MM.1S (cell line): ENCODE measurements at regions not wholly inside any gene's neighbourhood (a gene's known extent, or its start where the extent isn't known, plus 50 kb on each side); places are given as distances from the start of the nearest gene placed in this dataset.
"Not testable (repeated sequence)": the region's sequence is repeated elsewhere in the genome, so short reads cannot be mapped to it uniquely, and the experiment has no call there.

Experiments
- DNase-seq: peaks from one replicate; pipeline ENCODE4 v3.0.0-alpha.2; 2015
- H2AFZ ChIP-seq: fragments of 300-600 bp; sonication (generic); 2 replicates; pipeline ENCODE4 v1.6.0; 2016; ENCODE audit warnings: antibody characterized with exemption, low read length
- H3F3A ChIP-seq: fragments of 300-600 bp; sonication (generic); 2 replicates; pipeline ENCODE4 v1.6.1; 2016; ENCODE audit warnings: mild to moderate bottlenecking, antibody characterized with exemption, low read length, moderate library complexity, mixed read lengths; ENCODE audit not compliant: insufficient read depth
- H3K27ac ChIP-seq: fragments of 300-600 bp; sonication (generic); 2 replicates; pipeline ENCODE4 v1.5.1; 2016; ENCODE audit warnings: mild to moderate bottlenecking, low read length
- H3K27me3 ChIP-seq: fragments of 300-600 bp; sonication (generic); replicated peaks from 2 replicates; pipeline ENCODE4 v1.6.0; 2016; ENCODE audit warnings: low read length; ENCODE audit not compliant: insufficient read depth
- H3K36me3 ChIP-seq: fragments of 300-600 bp; sonication (generic); replicated peaks from 2 replicates; pipeline ENCODE4 v1.6.1; 2016; ENCODE audit warnings: mild to moderate bottlenecking, low read length, mixed read lengths; ENCODE audit not compliant: insufficient read depth
- H3K4me1 ChIP-seq: fragments of 300-600 bp; sonication (generic); 2 replicates; pipeline ENCODE4 v1.6.1; 2016; ENCODE audit warnings: low read length, mixed read lengths
- H3K4me2 ChIP-seq: fragments of 300-600 bp; sonication (generic); 2 replicates; pipeline ENCODE4 v1.6.0; 2016; ENCODE audit warnings: low read depth, low read length
- H3K4me3 ChIP-seq: fragments of 300-600 bp; sonication (generic); 2 replicates; pipeline ENCODE4 v1.5.1; 2016; ENCODE audit warnings: low read length, mixed read lengths
- H3K79me2 ChIP-seq: fragments of 300-600 bp; sonication (generic); 2 replicates; pipeline ENCODE4 v1.6.1; 2016; ENCODE audit warnings: mixed run types, low read length, mixed read lengths
- H3K9ac ChIP-seq: fragments of 300-600 bp; sonication (generic); 2 replicates; pipeline ENCODE4 v1.6.1; 2016; ENCODE audit warnings: low read length, mixed read lengths
- H3K9me2 ChIP-seq: fragments of 300-600 bp; sonication (generic); replicated peaks from 2 replicates; pipeline ENCODE4 v1.6.1; 2016; ENCODE audit warnings: mild to moderate bottlenecking, low read length, mixed read lengths; ENCODE audit not compliant: insufficient read depth
- H3K9me3 ChIP-seq: fragments of 300-600 bp; sonication (generic); replicated peaks from 2 replicates; pipeline ENCODE4 v1.6.1; 2016; ENCODE audit warnings: mild to moderate bottlenecking, low read length, mixed read lengths; ENCODE audit not compliant: insufficient read depth
- H4K20me1 ChIP-seq: fragments of 300-600 bp; sonication (generic); 2 replicates; pipeline ENCODE4 v1.6.1; 2016; ENCODE audit warnings: mild to moderate bottlenecking, low read length, moderate library complexity, mixed read lengths; ENCODE audit not compliant: insufficient read depth
- EZH2 ChIP-seq: fragments of 300-600 bp; sonication (generic); optimal IDR thresholded peaks from 2 replicates; pipeline ENCODE3; 2017; ENCODE audit warnings: low read depth, mild to moderate bottlenecking, antibody characterized with exemption, low read length, mixed read lengths
- EZH2phosphoT487 ChIP-seq: fragments of 300-600 bp; sonication (generic); IDR thresholded peaks from 2 replicates; pipeline ENCODE4 v1.6.1; 2018; ENCODE audit warnings: antibody characterized with exemption, low read length
- TF ChIP-seq, protein P1 (sequence below): fragments of 300-600 bp; sonication (generic); IDR thresholded peaks from 2 replicates; pipeline ENCODE4 v1.5.1; 2016; ENCODE audit warnings: antibody characterized with exemption, low read length, mixed read lengths

DNA sequence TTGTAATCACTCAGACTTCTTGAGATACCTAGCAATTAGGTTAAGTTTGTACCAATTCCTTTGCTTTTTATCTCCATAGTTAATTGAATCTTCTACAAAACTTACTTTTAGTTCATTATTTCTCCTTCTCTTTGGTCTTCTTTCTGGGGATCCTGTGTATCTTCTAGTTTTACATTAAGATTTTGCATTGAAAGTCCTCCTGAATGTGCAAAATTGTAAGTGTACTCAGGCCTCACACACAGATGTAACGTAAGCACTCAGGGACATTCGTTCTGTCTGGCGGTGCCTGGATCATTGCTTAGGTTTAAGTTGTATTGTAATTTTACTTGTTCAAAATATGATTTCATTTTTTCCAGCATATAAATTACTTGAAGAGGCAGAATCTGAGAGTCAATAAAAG, 222.6 kb upstream of the CPHXL start:
- no peak overlapping the region for H3K4me2 ChIP-seq
- H3K9me2 ChIP-seq = no peaks in the 10 kb centered on the region
- H3K27ac ChIP-seq = no peak overlapping the region
- H3F3A ChIP-seq = no peaks in the 10 kb centered on the region
- H4K20me1 ChIP-seq = no peaks in the 10 kb centered on the region
- no peak overlapping the region for H2AFZ ChIP-seq
- DNase-seq = no peak
- H3K9me3 ChIP-seq = no peaks in the 10 kb centered on the region
- no peaks in the 10 kb centered on the region for H3K36me3 ChIP-seq
- TF ChIP-seq EZH2phosphoT487 (no peak), EZH2 (no peak)
- TF ChIP-seq, protein P1, sequence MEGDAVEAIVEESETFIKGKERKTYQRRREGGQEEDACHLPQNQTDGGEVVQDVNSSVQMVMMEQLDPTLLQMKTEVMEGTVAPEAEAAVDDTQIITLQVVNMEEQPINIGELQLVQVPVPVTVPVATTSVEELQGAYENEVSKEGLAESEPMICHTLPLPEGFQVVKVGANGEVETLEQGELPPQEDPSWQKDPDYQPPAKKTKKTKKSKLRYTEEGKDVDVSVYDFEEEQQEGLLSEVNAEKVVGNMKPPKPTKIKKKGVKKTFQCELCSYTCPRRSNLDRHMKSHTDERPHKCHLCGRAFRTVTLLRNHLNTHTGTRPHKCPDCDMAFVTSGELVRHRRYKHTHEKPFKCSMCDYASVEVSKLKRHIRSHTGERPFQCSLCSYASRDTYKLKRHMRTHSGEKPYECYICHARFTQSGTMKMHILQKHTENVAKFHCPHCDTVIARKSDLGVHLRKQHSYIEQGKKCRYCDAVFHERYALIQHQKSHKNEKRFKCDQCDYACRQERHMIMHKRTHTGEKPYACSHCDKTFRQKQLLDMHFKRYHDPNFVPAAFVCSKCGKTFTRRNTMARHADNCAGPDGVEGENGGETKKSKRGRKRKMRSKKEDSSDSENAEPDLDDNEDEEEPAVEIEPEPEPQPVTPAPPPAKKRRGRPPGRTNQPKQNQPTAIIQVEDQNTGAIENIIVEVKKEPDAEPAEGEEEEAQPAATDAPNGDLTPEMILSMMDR = no peak
- no peak overlapping the region for H3K9ac ChIP-seq
- H3K4me3 ChIP-seq = no peak overlapping the region
- no peaks in the 10 kb centered on the region for H3K79me2 ChIP-seq
- no peaks in the 10 kb centered on the region for H3K27me3 ChIP-seq
- H3K4me1 ChIP-seq = no peaks in the 10 kb centered on the region

DNA sequence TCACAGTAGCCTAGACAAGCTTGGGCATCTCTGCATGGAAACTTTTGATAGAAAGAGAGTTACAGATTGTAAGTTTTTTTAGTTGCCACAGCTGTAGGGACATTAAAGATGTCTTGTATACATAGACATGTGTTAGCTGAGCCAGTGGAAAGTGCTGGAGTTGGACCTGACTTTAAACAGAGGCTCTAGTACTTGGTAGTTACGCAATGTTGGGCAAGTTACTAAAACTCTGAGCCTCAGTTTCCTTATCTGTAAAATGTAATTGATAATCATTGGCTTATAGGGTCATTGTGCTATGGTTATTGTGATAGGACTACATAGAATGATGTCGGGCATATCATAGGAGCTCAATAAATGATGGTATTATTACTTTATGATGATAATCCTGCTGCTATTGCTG, 225.8 kb upstream of the CPHXL start:
- no peaks in the 10 kb centered on the region for H3K9me2 ChIP-seq
- H3K4me3 ChIP-seq = no peak overlapping the region
- H3K4me2 ChIP-seq = no peak overlapping the region
- no peaks in the 10 kb centered on the region for H3K27me3 ChIP-seq
- no peak for DNase-seq
- no peaks in the 10 kb centered on the region for H3K79me2 ChIP-seq
- no peaks in the 10 kb centered on the region for H3F3A ChIP-seq
- H3K36me3 ChIP-seq = no peaks in the 10 kb centered on the region
- H3K27ac ChIP-seq = no peak overlapping the region
- no peaks in the 10 kb centered on the region for H3K4me1 ChIP-seq
- TF ChIP-seq EZH2phosphoT487 = no peak
- no peaks in the 10 kb centered on the region for H3K9me3 ChIP-seq
- no peak overlapping the region for H3K9ac ChIP-seq
- H4K20me1 ChIP-seq = no peaks in the 10 kb centered on the region
- no peak overlapping the region for H2AFZ ChIP-seq

DNA sequence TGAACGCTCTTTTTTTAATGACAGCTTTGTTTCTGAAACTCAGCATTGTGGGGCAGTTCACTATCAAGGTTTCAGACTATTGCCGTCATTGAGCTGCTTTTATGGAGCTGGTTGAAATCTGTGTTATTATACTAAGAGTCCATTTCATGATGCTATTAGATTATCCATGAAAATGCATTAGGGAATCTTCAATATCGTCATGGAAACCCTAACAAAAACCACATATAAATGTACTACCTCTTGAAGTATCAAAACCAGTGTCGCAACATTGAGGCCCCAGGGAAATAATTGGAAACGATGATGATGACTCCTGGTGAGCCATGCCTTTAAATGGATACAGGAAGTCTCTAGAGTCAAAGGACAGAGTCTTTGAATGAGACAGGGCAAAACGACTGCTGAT, 231.6 kb upstream of the CPHXL start:
- Histone ChIP-seq H3K27me3 (no peaks in the 10 kb centered on the region), H3K27ac (no peak overlapping the region), H3K9ac (no peak overlapping the region), H3K9me2 (no peaks in the 10 kb centered on the region), H4K20me1 (no peaks in the 10 kb centered on the region), H3K4me2 (no peak overlapping the region), H3K79me2 (no peaks in the 10 kb centered on the region), H3K9me3 (no peaks in the 10 kb centered on the region), H3K4me1 (no peaks in the 10 kb centered on the region), H3K36me3 (no peaks in the 10 kb centered on the region), H3F3A (no peaks in the 10 kb centered on the region), H2AFZ (no peak overlapping the region), H3K4me3 (no peak overlapping the region)
- no peak for DNase-seq
- TF ChIP-seq, protein P1 = no peak
- no peak for TF ChIP-seq EZH2phosphoT487
- no peak for TF ChIP-seq EZH2

DNA sequence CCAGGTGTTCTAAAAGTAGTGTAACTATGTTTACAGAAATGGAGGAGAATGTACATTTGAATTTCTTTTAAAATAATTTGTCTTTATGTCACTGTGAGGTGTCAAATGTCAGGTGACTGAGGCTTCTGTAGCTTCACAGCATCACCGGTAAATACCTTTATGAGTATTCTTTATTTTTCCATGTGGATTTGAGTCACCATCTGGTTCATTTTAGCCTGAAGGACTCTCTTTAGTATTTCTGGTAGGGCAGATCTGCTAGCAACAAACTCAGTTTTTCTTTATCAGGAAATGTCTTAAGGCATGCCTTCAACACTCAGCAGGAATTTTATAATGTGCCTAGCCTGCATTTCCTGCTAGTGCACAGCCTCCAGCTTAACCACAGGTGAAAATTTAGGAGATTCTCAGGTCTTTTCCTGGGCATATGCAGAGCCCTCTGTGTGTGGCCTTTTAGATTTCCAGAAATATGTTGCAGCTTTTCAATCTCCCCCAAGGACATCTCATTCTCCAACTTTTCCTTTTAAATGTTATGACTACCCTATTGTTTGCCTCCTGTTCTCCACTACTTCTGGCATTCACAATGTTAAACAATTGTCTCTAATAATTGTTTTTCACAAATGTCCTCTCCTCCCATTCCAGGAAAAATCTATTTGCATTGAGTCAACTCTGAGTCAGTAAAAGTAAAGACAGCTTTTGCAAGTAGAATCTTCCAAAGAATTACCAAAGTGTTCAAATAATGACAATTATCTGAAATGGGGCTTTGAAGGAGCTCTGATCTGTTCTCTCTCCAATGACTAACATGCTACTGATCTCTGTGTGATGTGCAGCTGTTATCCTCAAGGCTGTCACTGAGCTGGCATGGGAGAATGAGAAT, 239.4 kb upstream of the CPHXL start:
- Histone ChIP-seq H3K9me2 (no peaks in the 10 kb centered on the region), H3K4me3 (no peak overlapping the region), H3K9ac (no peak overlapping the region), H3K27me3 (no peaks in the 10 kb centered on the region), H3K4me1 (no peaks in the 10 kb centered on the region), H3K4me2 (no peak overlapping the region), H4K20me1 (no peaks in the 10 kb centered on the region), H3K36me3 (no peaks in the 10 kb centered on the region), H2AFZ (no peak overlapping the region), H3F3A (no peaks in the 10 kb centered on the region), H3K79me2 (no peaks in the 10 kb centered on the region), H3K27ac (no peak overlapping the region), H3K9me3 (no peaks in the 10 kb centered on the region)
- DNase-seq = no peak
- TF ChIP-seq, protein P1 = no peak
- no peak for TF ChIP-seq EZH2
- no peak for TF ChIP-seq EZH2phosphoT487

DNA sequence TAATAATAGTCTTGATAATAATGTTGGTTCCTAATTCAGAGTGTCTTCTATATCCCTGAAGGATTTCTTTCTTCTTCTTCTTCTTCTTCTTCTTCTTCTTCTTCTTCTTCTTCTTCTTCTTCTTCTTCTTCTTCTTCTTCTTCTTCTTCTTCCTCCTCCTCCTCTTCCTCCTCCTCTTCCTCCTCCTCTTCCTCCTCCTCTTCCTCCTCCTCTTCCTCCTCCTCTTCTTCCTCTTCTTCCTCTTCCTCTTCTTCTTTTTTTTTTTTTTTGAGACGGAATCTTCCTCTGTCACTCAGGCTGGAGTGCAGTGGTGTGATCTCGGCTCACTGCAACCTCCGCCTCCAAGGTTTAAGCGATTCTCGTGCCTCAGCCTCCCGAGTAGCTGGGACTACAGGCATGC, 242.8 kb upstream of the CPHXL start:
- not testable (repeated sequence) for H3K9me2 ChIP-seq, H3K4me3 ChIP-seq, H4K20me1 ChIP-seq, H3K27ac ChIP-seq, DNase-seq, H3K9ac ChIP-seq, H3K36me3 ChIP-seq, H3K9me3 ChIP-seq, H3F3A ChIP-seq, H3K27me3 ChIP-seq, H3K79me2 ChIP-seq, H2AFZ ChIP-seq, H3K4me2 ChIP-seq, H3K4me1 ChIP-seq
